Cardiac muscle cell (in vitro differentiated cells and primary cell): ENCODE measurements at regions not wholly inside any gene's neighbourhood (a gene's known extent, or its start where the extent isn't known, plus 50 kb on each side); places are given as distances from the start of the nearest gene placed in this dataset.

Source experiments
- DNase-seq, 2 donors: peaks; one replicate each; pipeline versions ENCODE4 v3.0.0 to v3.0.0-alpha.2; 2010 to 2017; ENCODE audit warnings: low read depth in 1 of 2, low spot score in 1 of 2
- H3K27ac ChIP-seq: fragments of 200-600 bp; sonication (generic); 2 replicates; pipeline ENCODE4 v1.5.1; 2016
- H3K27me3 ChIP-seq: fragments of 200-600 bp; sonication (generic); 2 replicates; pipeline ENCODE4 v1.6.0; 2016; ENCODE audit warnings: control low read depth
- H3K36me3 ChIP-seq: fragments of 200-600 bp; sonication (generic); 2 replicates; pipeline ENCODE4 v1.5.1; 2016; ENCODE audit warnings: control low read depth
- H3K4me1 ChIP-seq: fragments of 200-600 bp; sonication (generic); 2 replicates; pipeline ENCODE4 v1.8.1; 2017; ENCODE audit warnings: low read depth, mild to moderate bottlenecking, mixed run types
- H3K4me3 ChIP-seq: fragments of 200-600 bp; sonication (generic); 2 replicates; pipeline ENCODE4 v1.5.1; 2016; ENCODE audit warnings: mild to moderate bottlenecking
- H3K9me3 ChIP-seq: fragments of 200-600 bp; sonication (generic); 2 replicates; pipeline ENCODE4 v1.5.1; 2017; ENCODE audit warnings: low read depth, mild to moderate bottlenecking, control low read depth
- TF ChIP-seq, protein P1 (sequence below): IDR thresholded peaks from 2 replicates; pipeline ENCODE4 v1.5.1; 2012; ENCODE audit warnings: low read depth, mild to moderate bottlenecking, low read length

DNA sequence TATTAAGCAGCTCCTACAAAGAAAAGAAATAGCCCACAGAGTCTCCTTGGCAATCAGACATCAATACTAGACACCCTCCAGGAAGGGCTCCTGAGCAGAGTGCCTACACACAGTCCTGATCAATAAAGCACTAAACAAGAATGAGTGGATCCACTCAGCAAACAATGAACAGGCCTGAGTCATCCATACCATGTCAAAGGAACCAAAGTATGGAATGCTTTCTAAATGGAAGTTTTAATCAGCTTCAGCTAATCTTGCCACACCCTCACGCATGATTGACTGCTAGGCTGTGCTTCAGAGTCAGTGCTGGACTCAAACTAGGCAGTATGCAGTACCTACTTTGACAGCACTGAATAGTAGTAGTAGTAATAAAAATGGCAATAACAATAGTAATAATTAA lies 392.7 kb upstream of the HTR2A start:
- H3K27ac ChIP-seq: no peak overlapping the region
- H3K27me3 ChIP-seq: no peaks in the 10 kb centered on the region
- H3K36me3 ChIP-seq: no peaks in the 10 kb centered on the region
- H3K9me3 ChIP-seq: no peaks in the 10 kb centered on the region
- H3K4me3 ChIP-seq: no peak overlapping the region
- no peak for DNase-seq
- H3K4me1 ChIP-seq: peaks cover 6% of the 10 kb centered on the region
- TF ChIP-seq, protein P1, sequence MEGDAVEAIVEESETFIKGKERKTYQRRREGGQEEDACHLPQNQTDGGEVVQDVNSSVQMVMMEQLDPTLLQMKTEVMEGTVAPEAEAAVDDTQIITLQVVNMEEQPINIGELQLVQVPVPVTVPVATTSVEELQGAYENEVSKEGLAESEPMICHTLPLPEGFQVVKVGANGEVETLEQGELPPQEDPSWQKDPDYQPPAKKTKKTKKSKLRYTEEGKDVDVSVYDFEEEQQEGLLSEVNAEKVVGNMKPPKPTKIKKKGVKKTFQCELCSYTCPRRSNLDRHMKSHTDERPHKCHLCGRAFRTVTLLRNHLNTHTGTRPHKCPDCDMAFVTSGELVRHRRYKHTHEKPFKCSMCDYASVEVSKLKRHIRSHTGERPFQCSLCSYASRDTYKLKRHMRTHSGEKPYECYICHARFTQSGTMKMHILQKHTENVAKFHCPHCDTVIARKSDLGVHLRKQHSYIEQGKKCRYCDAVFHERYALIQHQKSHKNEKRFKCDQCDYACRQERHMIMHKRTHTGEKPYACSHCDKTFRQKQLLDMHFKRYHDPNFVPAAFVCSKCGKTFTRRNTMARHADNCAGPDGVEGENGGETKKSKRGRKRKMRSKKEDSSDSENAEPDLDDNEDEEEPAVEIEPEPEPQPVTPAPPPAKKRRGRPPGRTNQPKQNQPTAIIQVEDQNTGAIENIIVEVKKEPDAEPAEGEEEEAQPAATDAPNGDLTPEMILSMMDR: no peak

DNA sequence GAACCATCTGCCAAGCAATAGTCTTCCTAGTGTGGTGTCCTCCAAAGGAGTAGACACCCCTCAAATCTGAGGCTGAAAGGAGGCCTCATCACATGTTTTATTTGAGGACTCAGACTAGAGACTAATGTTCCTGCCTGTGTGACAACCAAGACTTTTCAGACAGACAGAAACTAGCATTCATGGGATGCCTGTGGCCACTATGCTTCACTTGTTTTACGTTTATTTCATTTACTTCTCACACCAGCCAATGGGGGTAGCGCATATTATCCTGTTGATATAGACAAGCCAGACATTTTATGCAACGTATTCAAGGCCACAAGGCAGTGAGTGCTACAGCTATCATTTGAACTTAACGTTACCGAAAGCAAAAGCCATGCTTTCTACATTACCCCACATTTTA lies 391.7 kb upstream of the HTR2A start:
- Histone ChIP-seq H3K9me3 (no peaks in the 10 kb centered on the region), H3K27ac (no peak overlapping the region), H3K36me3 (no peaks in the 10 kb centered on the region), H3K4me3 (no peak overlapping the region), H3K4me1 (peaks cover 6% of the 10 kb centered on the region), H3K27me3 (no peaks in the 10 kb centered on the region)
- DNase-seq: no peak
- TF ChIP-seq, protein P1: no peak

DNA sequence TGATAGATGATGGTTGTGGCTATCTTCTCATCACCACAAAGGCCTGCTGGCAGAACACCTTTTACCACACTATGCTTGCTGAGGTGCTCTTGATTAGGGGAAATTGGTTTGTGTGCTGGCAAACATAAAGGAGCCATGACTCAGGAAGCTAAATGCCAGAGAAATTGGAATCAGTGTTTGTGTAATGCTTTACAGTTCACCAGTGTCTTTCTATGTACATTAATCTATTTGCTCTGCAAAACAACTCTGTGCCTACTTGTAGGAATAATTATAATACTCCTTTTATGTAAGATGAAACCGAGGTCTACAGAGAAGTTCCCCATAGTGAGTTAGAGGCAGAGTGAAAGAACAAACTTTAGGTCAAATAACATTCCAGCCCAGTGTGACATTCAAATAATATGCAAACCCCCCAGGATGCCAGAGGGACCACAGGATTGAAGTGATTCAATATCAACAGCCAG lies 390.5 kb upstream of the HTR2A start:
- no peak overlapping the region for H3K27ac ChIP-seq
- no peak for DNase-seq
- no peaks in the 10 kb centered on the region for H3K36me3 ChIP-seq

DNA sequence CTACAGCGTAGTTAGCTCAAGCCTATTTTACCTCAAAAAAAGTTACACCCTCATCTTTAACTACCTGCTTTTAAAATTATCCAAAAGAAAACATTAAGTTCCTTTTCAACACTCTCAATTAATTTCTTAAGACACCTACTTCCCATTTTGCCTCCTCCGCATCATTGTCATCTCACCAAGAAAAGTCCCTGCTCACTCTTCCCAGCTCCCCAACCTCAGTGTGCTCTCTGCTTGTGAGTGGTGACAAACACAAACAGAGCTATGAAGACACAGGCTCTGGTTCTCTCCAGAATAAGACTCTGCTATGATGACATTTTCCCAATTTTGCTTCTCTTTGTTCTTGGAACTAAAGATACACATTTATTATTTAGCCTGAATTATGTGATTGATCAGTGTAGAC lies 385.1 kb upstream of the HTR2A start:
- H3K36me3 ChIP-seq: no peaks in the 10 kb centered on the region
- no peaks in the 10 kb centered on the region for H3K9me3 ChIP-seq
- TF ChIP-seq, protein P1: no peak
- no peak for DNase-seq
- no peak overlapping the region for H3K27ac ChIP-seq
- no peaks in the 10 kb centered on the region for H3K27me3 ChIP-seq
- no peaks in the 10 kb centered on the region for H3K4me1 ChIP-seq
- no peak overlapping the region for H3K4me3 ChIP-seq

More for the DNA sequence above, 390.5 kb upstream of the HTR2A start:
- H3K4me3 ChIP-seq: no peak overlapping the region
- no peaks in the 10 kb centered on the region for H3K27me3 ChIP-seq
- H3K4me1 ChIP-seq: peaks cover 6% of the 10 kb centered on the region
- H3K9me3 ChIP-seq: no peaks in the 10 kb centered on the region
- TF ChIP-seq, protein P1: no peak

DNA sequence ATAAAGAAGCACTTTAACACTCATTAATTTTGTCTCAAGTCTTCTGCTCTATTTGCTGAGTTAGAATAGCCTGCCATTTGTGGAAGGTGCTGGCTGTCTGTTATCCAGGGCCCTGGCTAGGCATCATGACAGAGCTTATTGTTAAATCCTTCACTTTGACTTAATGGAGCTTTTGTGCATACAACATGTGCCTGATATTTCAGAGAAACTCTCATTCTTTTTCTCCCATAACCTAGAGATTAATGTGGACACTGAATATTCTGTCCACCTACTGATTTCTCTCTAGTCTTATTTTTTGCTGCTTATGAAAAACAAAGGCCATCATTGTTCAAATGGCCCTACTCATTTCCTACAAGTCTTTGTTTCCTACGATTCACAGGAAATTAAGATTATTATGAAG lies 383.1 kb upstream of the HTR2A start:
- Histone ChIP-seq H3K4me3 (no peak overlapping the region), H3K27me3 (no peaks in the 10 kb centered on the region), H3K9me3 (no peaks in the 10 kb centered on the region), H3K27ac (no peak overlapping the region), H3K4me1 (no peaks in the 10 kb centered on the region), H3K36me3 (no peaks in the 10 kb centered on the region)
- TF ChIP-seq, protein P1: no peak
- DNase-seq: no peak

DNA sequence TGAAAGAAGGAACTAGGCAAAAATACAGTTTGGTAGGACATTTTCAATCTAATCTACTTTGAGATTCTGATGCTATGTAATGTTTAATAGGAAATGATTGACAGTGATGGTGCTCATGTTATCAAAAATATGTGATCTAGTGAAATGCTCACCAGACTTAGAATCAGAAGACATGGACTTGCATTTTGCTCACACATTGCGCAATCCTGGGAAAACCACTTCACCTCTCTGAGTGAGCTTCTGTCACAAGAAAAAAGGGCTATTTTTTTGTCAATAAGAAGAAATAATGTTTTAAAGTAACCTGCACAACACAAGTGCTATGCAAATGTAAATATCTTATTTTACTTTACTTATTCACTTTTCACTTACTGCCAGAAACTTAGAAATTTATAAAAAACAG lies 380.9 kb upstream of the HTR2A start:
- H3K4me1 ChIP-seq: no peaks in the 10 kb centered on the region
- H3K4me3 ChIP-seq: no peak overlapping the region
- H3K27me3 ChIP-seq: no peaks in the 10 kb centered on the region
- TF ChIP-seq, protein P1: no peak
- no peaks in the 10 kb centered on the region for H3K9me3 ChIP-seq
- H3K27ac ChIP-seq: no peak overlapping the region
- DNase-seq: peak in 1 of 2 donors; percentile 21
- no peaks in the 10 kb centered on the region for H3K36me3 ChIP-seq
